Calu3 (cell line): ENCODE measurements at regions not wholly inside any gene's neighbourhood (a gene's known extent, or its start where the extent isn't known, plus 50 kb on each side); places are given as distances from the start of the nearest gene placed in this dataset.

Source experiments
- BruUV-seq: library from RNA; stranded (reverse); fragments of 400-500 nt; replicated peaks from 2 replicates; lab custom pipeline; 2021; lab: Mats Ljungman, UMichigan
- CTCF ChIA-PET: fragments of 300-600 bp; sonication (Branson Sonifier 250); formaldehyde crosslinking; loops from one replicate; lab custom pipeline; 2022; ENCODE audit warnings: antibody characterized with exemption; lab: Charles Lee
- DNase-seq: peaks from one replicate; pipeline ENCODE4 v3.0.0; 2022
- H3K27ac Mint-ChIP-seq: one replicate; pipeline ENCODE4 v1.8.0; 2022; ENCODE audit warnings: mixed read lengths; ENCODE audit not compliant: unreplicated experiment
- H3K27me3 Mint-ChIP-seq: one replicate; pipeline ENCODE4 v1.8.0; 2022; ENCODE audit warnings: mixed read lengths; ENCODE audit not compliant: unreplicated experiment
- H3K36me3 Mint-ChIP-seq: one replicate; pipeline ENCODE4 v1.8.0; 2022; ENCODE audit warnings: mild to moderate bottlenecking, moderate library complexity, mixed read lengths; ENCODE audit not compliant: insufficient read depth, unreplicated experiment
- H3K4me1 Mint-ChIP-seq: one replicate; pipeline ENCODE4 v1.8.0; 2022; ENCODE audit warnings: mild to moderate bottlenecking, low read depth, mixed read lengths; ENCODE audit not compliant: unreplicated experiment
- H3K4me3 Mint-ChIP-seq: one replicate; pipeline ENCODE4 v1.8.0; 2022; ENCODE audit warnings: mild to moderate bottlenecking, low read depth, moderate library complexity, mixed read lengths; ENCODE audit not compliant: unreplicated experiment
- H3K9me3 Mint-ChIP-seq: one replicate; pipeline ENCODE4 v1.8.0; 2022; ENCODE audit warnings: low read depth, mixed read lengths; ENCODE audit not compliant: unreplicated experiment
- CTCF ChIP-seq: fragments of 200-600 bp; IDR thresholded peaks from one replicate; pipeline ENCODE4 v1.8.0; 2022; ENCODE audit warnings: antibody characterized with exemption; ENCODE audit not compliant: unreplicated experiment
- intact Hi-C: fragments of 100-400 bp; cut with micrococcal nuclease; formaldehyde crosslinking; loops from one replicate; pipeline ENCODE4 v1.10.0; 2022; ENCODE audit not compliant: unreplicated experiment

GRCh38 chr3:67896130-67896529, 241.7 kb upstream of the SUCLG2 start:
- TF ChIP-seq CTCF = no peak
- DNase-seq = no peak
- Mint-ChIP-seq H3K27ac (no peak overlapping the region), H3K4me3 (no peak overlapping the region), H3K9me3 (peaks cover 3% of the 10 kb centered on the region), H3K36me3 (no peaks in the 10 kb centered on the region), H3K4me1 (no peaks in the 10 kb centered on the region), H3K27me3 (no peaks in the 10 kb centered on the region)
- CTCF ChIA-PET = no interaction called here
- BruUV-seq = no TSS peak
- intact Hi-C loops = no loop called here

- H3K27ac Mint-ChIP-seq = no peak overlapping the region
- H3K9me3 Mint-ChIP-seq = peaks cover 5% of the 10 kb centered on the region
- no peak for DNase-seq
- no peaks in the 10 kb centered on the region for H3K36me3 Mint-ChIP-seq
- H3K4me3 Mint-ChIP-seq = no peak overlapping the region
- no peak for TF ChIP-seq CTCF
- CTCF ChIA-PET = no interaction called here
- no peaks in the 10 kb centered on the region for H3K4me1 Mint-ChIP-seq
- no peaks in the 10 kb centered on the region for H3K27me3 Mint-ChIP-seq
- no TSS peak for BruUV-seq
- intact Hi-C loops = no loop called here
These were observed 240.1 kb upstream of the SUCLG2 start for GRCh38 chr3:67894510-67894909.

- Mint-ChIP-seq H3K4me3 (no peak overlapping the region), H3K9me3 (no peaks in the 10 kb centered on the region), H3K27me3 (no peaks in the 10 kb centered on the region), H3K36me3 (no peaks in the 10 kb centered on the region), H3K4me1 (no peaks in the 10 kb centered on the region), H3K27ac (no peak overlapping the region)
- intact Hi-C loops = no loop called here
- no TSS peak for BruUV-seq
- CTCF ChIA-PET = no interaction called here
- no peak for TF ChIP-seq CTCF
- no peak for DNase-seq
These were observed 229.9 kb upstream of the SUCLG2 start for GRCh38 chr3:67884345-67884744.

- BruUV-seq = no TSS peak
- H3K9me3 Mint-ChIP-seq = no peaks in the 10 kb centered on the region
- H3K27ac Mint-ChIP-seq = no peak overlapping the region
- no peaks in the 10 kb centered on the region for H3K4me1 Mint-ChIP-seq
- no peak overlapping the region for H3K4me3 Mint-ChIP-seq
- DNase-seq = no peak
- intact Hi-C loops = no loop called here
- H3K36me3 Mint-ChIP-seq = no peaks in the 10 kb centered on the region
- no peaks in the 10 kb centered on the region for H3K27me3 Mint-ChIP-seq
- CTCF ChIA-PET = no interaction called here
- no peak for TF ChIP-seq CTCF
These were observed 229.4 kb upstream of the SUCLG2 start for GRCh38 chr3:67883766-67884165.
